ENCODE measurements at regions not wholly inside any gene's neighbourhood (a gene's known extent, or its start where the extent isn't known, plus 50 kb on each side); places are given as distances from the start of the nearest gene placed in this dataset.

GRCh38 chr3:61415201-61415600, 146.2 kb upstream of the PTPRG start:
- no peak for TF ChIP-seq CTCF (IDR thresholded peaks at IDR 0.05)
- no peak for TF ChIP-seq POLR2A (IDR thresholded peaks at IDR 0.05)

Data from right lobe of liver (tissue), 4 donors.